Psoas muscle (tissue), 7 donors: ENCODE measurements at regions not wholly inside any gene's neighbourhood (a gene's known extent, or its start where the extent isn't known, plus 50 kb on each side); places are given as distances from the start of the nearest gene placed in this dataset.
"Not testable (repeated sequence)": the region's sequence is repeated elsewhere in the genome, so short reads cannot be mapped to it uniquely, and the experiment has no call there.

Experiments used
- ATAC-seq, 4 donors: fragments of 200-7000 bp; cut with Tn5 transposase; one replicate each; pipeline ENCODE4 v1.9.1; 2020; ENCODE audit warnings: moderate library complexity in 3 of 4, mild to moderate bottlenecking in 2 of 4
- DNase-seq, 2 donors: peaks; one replicate each; pipeline ENCODE4 v3.0.0-alpha.2; 2020
- H3K27ac ChIP-seq: fragments of 200-600 bp; one replicate; pipeline ENCODE4 v1.8.0; 2022
- H3K27me3 ChIP-seq, 3 donors: fragments of 200-600 bp in 1 of 3; one replicate each; pipeline versions ENCODE4 v1.6.1 to v1.8.0; 2013 to 2022; ENCODE audit warnings: low read length in 2 of 3, mild to moderate bottlenecking in 2 of 3, moderate library complexity in 1 of 3; ENCODE audit not compliant: insufficient read depth in 3 of 3
- H3K36me3 ChIP-seq, 2 donors: fragments of 200-600 bp in 1 of 2; one replicate each; pipeline versions ENCODE4 v1.6.1 to v1.8.0; 2013 to 2022; ENCODE audit warnings: low read depth in 1 of 2, mild to moderate bottlenecking in 1 of 2, moderate library complexity in 1 of 2; ENCODE audit not compliant: insufficient read depth in 1 of 2
- H3K4me1 ChIP-seq: fragments of 200-600 bp; one replicate; pipeline ENCODE4 v1.8.0; 2022
- H3K4me3 ChIP-seq: fragments of 200-600 bp; one replicate; pipeline ENCODE4 v1.8.0; 2022; ENCODE audit warnings: mild to moderate bottlenecking
- H3K9me3 ChIP-seq: fragments of 200-600 bp; one replicate; pipeline ENCODE4 v1.8.0; 2022
- CTCF ChIP-seq: fragments of 200-600 bp; IDR thresholded peaks from one replicate; pipeline ENCODE4 v1.8.0; 2022; ENCODE audit warnings: antibody characterized with exemption
- WGBS, 3 donors: extraction: QIAGEN DNeasy Blood & Tissue Kit; methylation state at CpG; one replicate each; pipeline versions ENCODE4 v1.1.6 to v1.1.7; 2013; 5-methylcytosine and 5-hydroxymethylcytosine counted together
- intact Hi-C, 2 donors: fragments of 100-400 bp; cut with DNase I; formaldehyde crosslinking; loops; one replicate each; pipeline versions ENCODE4 v1.11.0 to v1.14.2; 2022
- donor health status: healthy with polysubstance abuse.
- donor health status: DM: no; HTN: no; CAD: no; lungs with moderate emphysema.
- donor health status: Bipolar disorder and iron deficiency.
- donor health status: healthy.
- donor health status: DM: yes; HTN: yes; CAD: no.
- donor health status: DM: no; HTN: no; CAD: no.
- donor health status: DM: yes; HTN: yes; CAD: no.

GRCh38 chr6:125636671-125637070 is 112.8 kb upstream of the HEY2 start:
- WGBS, 3 donors: 94 to 95% (median 94%) methylated on average over 1 of the region's 1 CpG

GRCh38 chr6:125637207-125637606 is 112.2 kb upstream of the HEY2 start:
- Histone ChIP-seq H3K4me1 (peaks cover 17% of the 10 kb centered on the region), H3K27ac (no peak overlapping the region), H3K9me3 (no peaks in the 10 kb centered on the region), H3K4me3 (no peak overlapping the region), H3K36me3 (no peaks in the 10 kb centered on the region), H3K27me3 (no peaks in the 10 kb centered on the region)
- ATAC-seq (no peak), DNase-seq (no peak)
- TF ChIP-seq CTCF: no peak
- WGBS, 3 donors: 87 to 94% (median 89%) methylated on average over 2 of the region's 2 CpGs
- intact Hi-C loops: no loop called here

More at GRCh38 chr6:125636671-125637070, 112.8 kb upstream of the HEY2 start:
- Histone ChIP-seq H3K27me3 (no peaks in the 10 kb centered on the region), H3K36me3 (no peaks in the 10 kb centered on the region), H3K4me3 (no peak overlapping the region), H3K9me3 (no peaks in the 10 kb centered on the region), H3K4me1 (peaks cover 17% of the 10 kb centered on the region), H3K27ac (no peak overlapping the region)
- ATAC-seq (no peak), DNase-seq (no peak)
- no peak for TF ChIP-seq CTCF
- intact Hi-C loops: no loop called here

- WGBS, 3 donors: 8 to 19% (median 13%) methylated on average over 3 of the region's 3 CpGs
- no peaks in the 10 kb centered on the region for H3K9me3 ChIP-seq
- no peaks in the 10 kb centered on the region for H3K27me3 ChIP-seq
- intact Hi-C loops: no loop called here
- no peak overlapping the region for H3K4me3 ChIP-seq
- peak overlapping the region; percentile 74 for H3K27ac ChIP-seq
- no peaks in the 10 kb centered on the region for H3K36me3 ChIP-seq
- ATAC-seq: peak; percentile 81 to 94 (median 87)
- H3K4me1 ChIP-seq: peaks cover 17% of the 10 kb centered on the region
- no peak for TF ChIP-seq CTCF
- DNase-seq: no peak
Observed at GRCh38 chr6:125639466-125640020, 109.9 kb upstream of the HEY2 start.

- Histone ChIP-seq H3K36me3 (no peaks in the 10 kb centered on the region), H3K27ac (peak overlapping the region; percentile 74), H3K27me3 (no peaks in the 10 kb centered on the region), H3K4me3 (no peak overlapping the region), H3K9me3 (no peaks in the 10 kb centered on the region), H3K4me1 (peaks cover 17% of the 10 kb centered on the region)
- TF ChIP-seq CTCF: no peak
- ATAC-seq (no peak), DNase-seq (no peak)
- 61 to 76% (median 65%) methylated on average over 5 of the region's 5 CpGs for WGBS, 3 donors
- intact Hi-C loops: no loop called here
Observed at GRCh38 chr6:125640441-125641150, 108.8 kb upstream of the HEY2 start.

GRCh38 chr6:125643967-125644661 is 105.3 kb upstream of the HEY2 start:
- ATAC-seq, H3K27ac ChIP-seq, H3K4me3 ChIP-seq, H3K36me3 ChIP-seq, H3K27me3 ChIP-seq, H3K9me3 ChIP-seq, intact Hi-C loops, DNase-seq: not testable (repeated sequence)
- WGBS, 3 donors: 93 to 97% (median 96%) methylated on average over 12 to 27 of the region's 27 CpGs
- H3K4me1 ChIP-seq: peaks cover 16% of the 10 kb centered on the region
